T47D (cell line): ENCODE measurements at regions not wholly inside any gene's neighbourhood (a gene's known extent, or its start where the extent isn't known, plus 50 kb on each side); places are given as distances from the start of the nearest gene placed in this dataset.
"Not testable (repeated sequence)": the region's sequence is repeated elsewhere in the genome, so short reads cannot be mapped to it uniquely, and the experiment has no call there.

Experiments
- DNase-seq, 2 experiments: peaks; one replicate each; pipeline versions ENCODE4 v3.0.0 to v3.0.0-alpha.2; 2011 to 2012; ENCODE audit warnings: low read depth in 1 of 2, low spot score in 1 of 2
- JUND ChIP-seq: IDR thresholded peaks from 2 replicates; pipeline ENCODE4 v1.6.1; 2012; ENCODE audit warnings: low read depth
- in situ Hi-C: cut with HindIII; loops from 2 replicates; pipeline ENCODE4 v1.10.0; 2016; ENCODE audit warnings: low sequenced_read_pairs, low pct_unique_long_range_greater_than_20kb

GRCh38 chr22:34842630-34843029 lies 223.3 kb upstream of the ISX start:
- DNase-seq = no peak
- in situ Hi-C loops = no loop called here
- no peak for TF ChIP-seq JUND

GRCh38 chr22:34843743-34844142 lies 222.2 kb upstream of the ISX start:
- in situ Hi-C loops, DNase-seq: not testable (repeated sequence)

DNA sequence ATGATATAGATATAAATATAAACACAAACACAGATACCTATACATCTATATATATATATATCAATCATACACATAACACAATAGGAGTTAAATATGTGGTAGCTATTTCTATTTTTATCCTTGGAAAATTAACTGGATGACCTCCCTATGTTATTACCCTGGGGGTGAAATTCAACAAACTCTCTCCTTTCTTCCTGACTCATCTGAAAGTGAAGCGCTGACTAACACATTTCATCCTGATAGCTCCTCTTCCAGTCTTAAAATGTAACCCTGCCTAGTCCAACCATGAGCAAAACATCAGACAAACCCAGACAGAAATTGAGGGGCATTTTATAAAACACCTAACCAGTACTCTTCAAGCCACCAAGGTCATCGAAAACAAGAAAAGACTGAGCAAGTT lies 220.6 kb upstream of the ISX start:
- DNase-seq = no peak
- TF ChIP-seq JUND = no peak
- in situ Hi-C loops = no loop called here

DNA sequence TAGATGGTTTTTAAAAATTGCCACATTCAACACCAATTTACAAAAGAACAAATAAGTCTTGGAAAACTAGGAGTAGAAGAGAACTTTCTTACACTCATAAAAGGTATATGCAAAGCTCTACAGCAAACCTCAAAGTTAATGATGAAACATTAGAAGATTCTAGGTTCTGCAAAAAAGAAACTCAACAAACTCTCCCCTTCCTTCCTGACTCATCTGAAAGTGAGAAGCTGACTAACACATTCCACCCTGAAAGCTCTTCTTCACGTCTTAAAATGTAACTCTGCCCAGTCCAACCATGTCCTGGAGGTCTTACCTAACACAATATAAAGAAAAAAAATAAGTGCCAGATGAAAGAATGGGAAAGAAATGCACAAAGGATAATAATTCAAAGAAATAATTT lies 218.9 kb upstream of the ISX start:
- no peak for TF ChIP-seq JUND
- in situ Hi-C loops = no loop called here
- DNase-seq = no peak

GRCh38 chr22:34849965-34850364 lies 216.0 kb upstream of the ISX start:
- in situ Hi-C loops = no loop called here
- TF ChIP-seq JUND = no peak
- DNase-seq = no peak

GRCh38 chr22:34851918-34852662 lies 213.9 kb upstream of the ISX start:
- TF ChIP-seq JUND = no peak
- no peak for DNase-seq
- in situ Hi-C loops = no loop called here

DNA sequence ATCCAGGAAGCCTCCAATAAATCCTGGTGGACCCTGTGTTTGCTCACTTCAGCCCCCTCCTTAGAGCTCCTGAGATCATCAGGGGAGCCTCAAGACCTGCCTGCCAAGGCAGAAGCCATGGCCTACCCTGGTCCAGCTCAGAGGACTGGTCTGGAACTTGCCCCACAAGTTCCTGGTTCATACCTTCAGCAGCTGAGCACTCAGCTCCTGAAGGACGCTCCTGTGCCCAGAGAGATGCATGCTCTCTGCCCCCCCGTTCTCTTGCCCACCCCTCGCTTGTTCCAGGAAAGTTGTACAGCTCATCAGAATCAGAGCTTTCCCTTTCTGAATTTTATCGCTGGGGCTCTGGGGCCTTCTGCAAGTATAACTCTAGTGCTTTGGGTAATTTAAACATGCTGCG lies 210.5 kb upstream of the ISX start:
- TF ChIP-seq JUND = no peak
- in situ Hi-C loops = no loop called here
- no peak for DNase-seq

GRCh38 chr22:34858066-34858465 lies 207.9 kb upstream of the ISX start:
- no peak for TF ChIP-seq JUND
- in situ Hi-C loops = no loop called here
- DNase-seq = no peak

DNA sequence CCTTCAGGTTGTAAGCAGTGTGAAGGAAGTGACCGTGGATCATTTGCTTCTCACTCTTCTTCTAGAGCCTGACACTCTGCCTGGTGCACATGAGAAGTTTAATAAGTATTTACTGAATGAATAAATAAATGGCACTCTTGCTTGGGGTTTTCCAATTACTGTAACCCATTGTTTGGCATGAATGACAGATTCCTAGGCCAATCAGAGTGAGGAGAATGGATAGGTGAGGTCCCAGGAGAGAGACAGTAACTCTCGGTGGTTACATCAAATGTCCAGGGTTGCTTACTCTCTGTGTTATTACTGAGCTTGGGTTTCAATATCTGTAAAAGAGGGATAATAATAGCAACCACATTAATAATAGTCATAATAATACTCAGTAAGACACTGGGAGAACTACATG lies 204.2 kb upstream of the ISX start:
- in situ Hi-C loops = no loop called here
- DNase-seq = no peak
- TF ChIP-seq JUND = no peak

GRCh38 chr22:34866081-34866480 lies 199.9 kb upstream of the ISX start:
- in situ Hi-C loops = no loop called here
- DNase-seq = no peak
- TF ChIP-seq JUND = no peak

GRCh38 chr22:34866495-34867131 lies 199.3 kb upstream of the ISX start:
- DNase-seq = no peak
- TF ChIP-seq JUND = no peak
- in situ Hi-C loops = no loop called here

DNA sequence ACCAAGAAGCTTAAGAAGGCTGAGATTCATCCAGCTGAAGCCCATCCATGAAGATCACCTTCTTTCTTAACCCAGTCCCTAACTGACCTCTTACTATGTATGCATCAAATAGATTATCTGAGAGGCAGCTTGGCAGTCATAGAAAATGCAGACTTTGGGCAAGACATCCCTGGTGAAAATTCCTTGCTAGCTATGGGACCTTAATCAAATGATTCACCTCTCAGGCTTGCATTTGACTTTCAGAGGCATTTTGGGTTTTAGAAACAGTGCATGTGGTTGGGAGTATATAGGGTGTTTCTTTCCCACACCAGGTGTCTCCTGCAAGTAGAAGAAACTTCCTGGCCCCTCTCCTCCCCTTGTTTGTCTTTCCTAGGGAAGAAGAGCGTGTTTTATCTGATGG lies 188.5 kb upstream of the ISX start:
- DNase-seq = no peak
- in situ Hi-C loops = no loop called here
- no peak for TF ChIP-seq JUND

GRCh38 chr22:34878171-34878570 lies 187.8 kb upstream of the ISX start:
- in situ Hi-C loops = no loop called here
- no peak for DNase-seq

DNA sequence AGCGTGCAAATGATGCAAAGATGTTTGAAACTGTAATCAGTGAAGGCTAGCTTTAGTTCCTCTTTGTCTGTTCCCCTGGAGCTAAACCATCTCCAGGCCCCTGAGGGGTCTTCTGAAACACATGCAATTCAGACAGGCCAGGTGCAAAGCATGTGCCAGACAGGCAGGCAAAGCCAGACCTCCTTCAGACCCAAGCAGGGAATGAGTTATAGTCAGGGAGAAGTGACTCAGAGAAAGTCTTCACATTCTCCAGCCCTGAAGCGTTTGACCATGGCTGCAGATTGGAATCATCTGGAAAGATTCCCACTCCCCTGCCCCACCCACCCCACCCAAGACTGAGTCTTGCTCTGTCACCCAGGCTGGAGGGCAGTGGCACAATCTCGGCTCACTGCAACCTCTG lies 187.0 kb upstream of the ISX start:
- DNase-seq = no peak
- no peak for TF ChIP-seq JUND
- in situ Hi-C loops = no loop called here

More at GRCh38 chr22:34878171-34878570, 187.8 kb upstream of the ISX start:
- TF ChIP-seq JUND = no peak
